ENCODE measurements at regions not wholly inside any gene's neighbourhood (a gene's known extent, or its start where the extent isn't known, plus 50 kb on each side); places are given as distances from the start of the nearest gene placed in this dataset.

- ChIA-PET CTCF (interaction anchor here (0.9 to 1.4 kb wide), 2 partner anchors 14 to 767 kb away, joined by 3 to 4 read pairs; no protein-coding TSS in a partner anchor), POLR2A (no interaction called here)
- TF ChIP-seq CTCF (IDR thresholded peaks at IDR 0.05; ENCODE audit: insufficient read depth, low read length, missing control alignments), result no peak
- no peak overlapping the region for H3K4me3 ChIP-seq (ENCODE audit: low read depth, low read length)
- DNase-seq (ENCODE audit: low read depth, low spot score), result no peak
Measured at GRCh38 chr7:42744746-42745145, 167.1 kb downstream of the C7orf25 start.

- no peak for TF ChIP-seq CTCF (IDR thresholded peaks at IDR 0.05; ENCODE audit: insufficient read depth, low read length, missing control alignments)
- CTCF ChIA-PET, result no interaction called here
- no peak overlapping the region for H3K4me3 ChIP-seq (ENCODE audit: low read depth, low read length)
- no peak for DNase-seq (ENCODE audit: low read depth, low spot score)
- POLR2A ChIA-PET, result no interaction called here
Measured at GRCh38 chr7:42743077-42743858, 168.6 kb downstream of the C7orf25 start.

- CTCF ChIA-PET, result interaction anchor here (1.2 kb wide), 1 partner anchor 766 kb away, joined by 4 read pairs; no protein-coding TSS in a partner anchor
- H3K4me3 ChIP-seq (ENCODE audit: low read depth, low read length), result no peak overlapping the region
- POLR2A ChIA-PET, result no interaction called here
- no peak for TF ChIP-seq CTCF (IDR thresholded peaks at IDR 0.05; ENCODE audit: insufficient read depth, low read length, missing control alignments)
- no peak for DNase-seq (ENCODE audit: low read depth, low spot score)
Measured at GRCh38 chr7:42742318-42742717, 169.6 kb downstream of the C7orf25 start.

- POLR2A ChIA-PET, result no interaction called here
- CTCF ChIA-PET, result no interaction called here
- no peak for DNase-seq (ENCODE audit: low read depth, low spot score)
- no peak overlapping the region for H3K4me3 ChIP-seq (ENCODE audit: low read depth, low read length)
- TF ChIP-seq CTCF (IDR thresholded peaks at IDR 0.05; ENCODE audit: insufficient read depth, low read length, missing control alignments), result no peak
Measured at GRCh38 chr7:42740408-42740807, 171.5 kb downstream of the C7orf25 start.

- no peak for DNase-seq (ENCODE audit: low read depth, low spot score)
- no peak overlapping the region for H3K4me3 ChIP-seq (ENCODE audit: low read depth, low read length)
- POLR2A ChIA-PET, result no interaction called here
- CTCF ChIA-PET, result no interaction called here
- TF ChIP-seq CTCF (IDR thresholded peaks at IDR 0.05; ENCODE audit: insufficient read depth, low read length, missing control alignments), result no peak
Measured at GRCh38 chr7:42739638-42740037, 172.2 kb downstream of the C7orf25 start.

- TF ChIP-seq CTCF (IDR thresholded peaks at IDR 0.05; ENCODE audit: insufficient read depth, low read length, missing control alignments), result no peak
- H3K4me3 ChIP-seq (ENCODE audit: low read depth, low read length), result no peak overlapping the region
- ChIA-PET CTCF (no interaction called here), POLR2A (interaction anchor here (0.7 kb wide), 1 partner anchor 92 kb away, joined by 3 read pairs; no protein-coding TSS in a partner anchor)
- no peak for DNase-seq (ENCODE audit: low read depth, low spot score)
Measured at GRCh38 chr7:42736931-42737330, 174.9 kb downstream of the C7orf25 start.
